K562 (cell line): ENCODE measurements at regions not wholly inside any gene's neighbourhood (a gene's known extent, or its start where the extent isn't known, plus 50 kb on each side); places are given as distances from the start of the nearest gene placed in this dataset.

Experiments
- BRF1 ChIP-seq: IDR thresholded peaks from 3 replicates; pipeline ENCODE4 v1.6.1; 2011; ENCODE audit warnings: borderline replicate concordance, mild to moderate bottlenecking; ENCODE audit not compliant: insufficient read length; ENCODE audit errors: extremely low read depth
- CCAR2 ChIP-seq: fragments of 200-400 bp; formaldehyde crosslinking; IDR thresholded peaks from 2 replicates; pipeline ENCODE4 v1.6.1; 2017; ENCODE audit warnings: mild to moderate bottlenecking, low read depth, low read length
- FOXK1 ChIP-seq: sonication (generic); formaldehyde crosslinking; IDR thresholded peaks from 2 replicates; pipeline ENCODE4 v1.8.0; 2022; ENCODE audit warnings: missing genetic modification reagents, mild to moderate bottlenecking, borderline replicate concordance
- GABPB1 ChIP-seq: sonication (generic); formaldehyde crosslinking; IDR thresholded peaks from 2 replicates; pipeline ENCODE4 v1.8.0; 2022; ENCODE audit warnings: mild to moderate bottlenecking, missing genetic modification reagents
- HNRNPH1 ChIP-seq: fragments of 200-400 bp; formaldehyde crosslinking; optimal IDR thresholded peaks from 2 replicates; pipeline ENCODE3; 2017; ENCODE audit warnings: low read depth, mild to moderate bottlenecking, low read length, moderate library complexity
- KHSRP ChIP-seq: fragments of 450-650 bp; IDR thresholded peaks from 2 replicates; pipeline ENCODE4 v1.6.1; 2017
- KLF1 ChIP-seq: fragments of 450-650 bp; IDR thresholded peaks from 2 replicates; pipeline ENCODE4 v1.6.1; 2016; ENCODE audit warnings: missing genetic modification characterization, missing compliant biosample characterization
- PRPF4 ChIP-seq: fragments of 200-400 bp; formaldehyde crosslinking; IDR thresholded peaks from one replicate; pipeline ENCODE4 v1.6.1; 2017; ENCODE audit warnings: low read length, low read depth, mild to moderate bottlenecking; ENCODE audit not compliant: insufficient read depth, poor library complexity, severe bottlenecking
- TCF15 ChIP-seq: fragments of 250-450 bp; sonication (Bioruptor Pico); IDR thresholded peaks from 2 replicates; pipeline ENCODE4 v1.8.0; 2022; ENCODE audit warnings: moderate library complexity, mild to moderate bottlenecking, inconsistent platforms
- THAP7 ChIP-seq: fragments of 250-450 bp; sonication (Bioruptor Pico); IDR thresholded peaks from 2 replicates; pipeline ENCODE4 v1.5.0; 2021
- XRCC4 ChIP-seq: IDR thresholded peaks from one replicate; pipeline ENCODE4 v1.6.1; 2011; ENCODE audit not compliant: insufficient read depth, insufficient read length; ENCODE audit errors: extremely low read depth
- TF ChIP-seq, protein P1 (sequence below): sonication (generic); formaldehyde crosslinking; IDR thresholded peaks from 2 replicates; pipeline ENCODE4 v1.8.1; 2023; ENCODE audit warnings: missing genetic modification reagents, mild to moderate bottlenecking, borderline replicate concordance
- TF ChIP-seq, protein P2 (sequence below), 2 experiments: fragments of 450-650 bp; IDR thresholded peaks; 2 replicates each; pipeline ENCODE4 v1.6.1; 2016
- TF ChIP-seq, protein P3 (sequence below), 2 experiments: fragments of 150-350 bp in 1 of 2; IDR thresholded peaks; 2 replicates each; pipeline ENCODE4 v1.6.1; 2012 to 2016; ENCODE audit warnings: low read depth in 2 of 2, low read length in 2 of 2, mild to moderate bottlenecking in 1 of 2, moderate library complexity in 1 of 2

DNA sequence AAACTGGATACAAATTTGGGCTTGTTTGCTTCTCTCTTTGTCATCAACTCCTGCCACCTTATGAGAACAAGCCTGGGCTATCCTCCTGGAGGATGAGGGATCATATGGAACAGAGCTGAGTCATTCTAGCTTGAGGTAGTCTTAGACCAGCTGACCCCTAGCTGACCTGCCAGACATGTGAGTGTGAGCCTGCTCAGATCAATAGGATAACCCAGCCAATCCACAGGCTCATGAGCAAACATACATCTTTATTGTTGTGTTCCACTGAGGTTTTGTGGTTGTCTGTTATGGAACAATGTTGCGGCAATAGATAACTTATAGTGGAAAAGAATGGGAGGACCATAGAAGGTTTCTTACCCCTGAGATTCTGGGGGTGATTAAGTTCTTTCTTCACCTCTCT, 54.5 kb upstream of the FAM180A start (continued):
- TF ChIP-seq PRPF4 (no peak), KHSRP (no peak), KLF1 (tag) (no peak), CCAR2 (no peak), XRCC4 (no peak), THAP7 (CRISPR knock-in tag) (no peak), TCF15 (CRISPR knock-in tag) (no peak), HNRNPH1 (no peak), FOXK1 (CRISPR knock-in tag) (no peak), GABPB1 (CRISPR knock-in tag) (no peak), BRF1 (no peak)
- TF ChIP-seq, protein P1, sequence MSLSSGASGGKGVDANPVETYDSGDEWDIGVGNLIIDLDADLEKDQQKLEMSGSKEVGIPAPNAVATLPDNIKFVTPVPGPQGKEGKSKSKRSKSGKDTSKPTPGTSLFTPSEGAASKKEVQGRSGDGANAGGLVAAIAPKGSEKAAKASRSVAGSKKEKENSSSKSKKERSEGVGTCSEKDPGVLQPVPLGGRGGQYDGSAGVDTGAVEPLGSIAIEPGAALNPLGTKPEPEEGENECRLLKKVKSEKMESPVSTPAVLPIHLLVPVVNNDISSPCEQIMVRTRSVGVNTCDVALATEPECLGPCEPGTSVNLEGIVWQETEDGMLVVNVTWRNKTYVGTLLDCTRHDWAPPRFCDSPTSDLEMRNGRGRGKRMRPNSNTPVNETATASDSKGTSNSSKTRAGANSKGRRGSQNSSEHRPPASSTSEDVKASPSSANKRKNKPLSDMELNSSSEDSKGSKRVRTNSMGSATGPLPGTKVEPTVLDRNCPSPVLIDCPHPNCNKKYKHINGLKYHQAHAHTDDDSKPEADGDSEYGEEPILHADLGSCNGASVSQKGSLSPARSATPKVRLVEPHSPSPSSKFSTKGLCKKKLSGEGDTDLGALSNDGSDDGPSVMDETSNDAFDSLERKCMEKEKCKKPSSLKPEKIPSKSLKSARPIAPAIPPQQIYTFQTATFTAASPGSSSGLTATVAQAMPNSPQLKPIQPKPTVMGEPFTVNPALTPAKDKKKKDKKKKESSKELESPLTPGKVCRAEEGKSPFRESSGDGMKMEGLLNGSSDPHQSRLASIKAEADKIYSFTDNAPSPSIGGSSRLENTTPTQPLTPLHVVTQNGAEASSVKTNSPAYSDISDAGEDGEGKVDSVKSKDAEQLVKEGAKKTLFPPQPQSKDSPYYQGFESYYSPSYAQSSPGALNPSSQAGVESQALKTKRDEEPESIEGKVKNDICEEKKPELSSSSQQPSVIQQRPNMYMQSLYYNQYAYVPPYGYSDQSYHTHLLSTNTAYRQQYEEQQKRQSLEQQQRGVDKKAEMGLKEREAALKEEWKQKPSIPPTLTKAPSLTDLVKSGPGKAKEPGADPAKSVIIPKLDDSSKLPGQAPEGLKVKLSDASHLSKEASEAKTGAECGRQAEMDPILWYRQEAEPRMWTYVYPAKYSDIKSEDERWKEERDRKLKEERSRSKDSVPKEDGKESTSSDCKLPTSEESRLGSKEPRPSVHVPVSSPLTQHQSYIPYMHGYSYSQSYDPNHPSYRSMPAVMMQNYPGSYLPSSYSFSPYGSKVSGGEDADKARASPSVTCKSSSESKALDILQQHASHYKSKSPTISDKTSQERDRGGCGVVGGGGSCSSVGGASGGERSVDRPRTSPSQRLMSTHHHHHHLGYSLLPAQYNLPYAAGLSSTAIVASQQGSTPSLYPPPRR (CRISPR knock-in tag): no peak
- TF ChIP-seq, protein P2, sequence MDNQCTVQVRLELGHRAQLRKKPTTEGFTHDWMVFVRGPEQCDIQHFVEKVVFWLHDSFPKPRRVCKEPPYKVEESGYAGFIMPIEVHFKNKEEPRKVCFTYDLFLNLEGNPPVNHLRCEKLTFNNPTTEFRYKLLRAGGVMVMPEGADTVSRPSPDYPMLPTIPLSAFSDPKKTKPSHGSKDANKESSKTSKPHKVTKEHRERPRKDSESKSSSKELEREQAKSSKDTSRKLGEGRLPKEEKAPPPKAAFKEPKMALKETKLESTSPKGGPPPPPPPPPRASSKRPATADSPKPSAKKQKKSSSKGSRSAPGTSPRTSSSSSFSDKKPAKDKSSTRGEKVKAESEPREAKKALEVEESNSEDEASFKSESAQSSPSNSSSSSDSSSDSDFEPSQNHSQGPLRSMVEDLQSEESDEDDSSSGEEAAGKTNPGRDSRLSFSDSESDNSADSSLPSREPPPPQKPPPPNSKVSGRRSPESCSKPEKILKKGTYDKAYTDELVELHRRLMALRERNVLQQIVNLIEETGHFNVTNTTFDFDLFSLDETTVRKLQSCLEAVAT (IDR thresholded peaks at IDR 0.05): no peak
- TF ChIP-seq, protein P3, sequence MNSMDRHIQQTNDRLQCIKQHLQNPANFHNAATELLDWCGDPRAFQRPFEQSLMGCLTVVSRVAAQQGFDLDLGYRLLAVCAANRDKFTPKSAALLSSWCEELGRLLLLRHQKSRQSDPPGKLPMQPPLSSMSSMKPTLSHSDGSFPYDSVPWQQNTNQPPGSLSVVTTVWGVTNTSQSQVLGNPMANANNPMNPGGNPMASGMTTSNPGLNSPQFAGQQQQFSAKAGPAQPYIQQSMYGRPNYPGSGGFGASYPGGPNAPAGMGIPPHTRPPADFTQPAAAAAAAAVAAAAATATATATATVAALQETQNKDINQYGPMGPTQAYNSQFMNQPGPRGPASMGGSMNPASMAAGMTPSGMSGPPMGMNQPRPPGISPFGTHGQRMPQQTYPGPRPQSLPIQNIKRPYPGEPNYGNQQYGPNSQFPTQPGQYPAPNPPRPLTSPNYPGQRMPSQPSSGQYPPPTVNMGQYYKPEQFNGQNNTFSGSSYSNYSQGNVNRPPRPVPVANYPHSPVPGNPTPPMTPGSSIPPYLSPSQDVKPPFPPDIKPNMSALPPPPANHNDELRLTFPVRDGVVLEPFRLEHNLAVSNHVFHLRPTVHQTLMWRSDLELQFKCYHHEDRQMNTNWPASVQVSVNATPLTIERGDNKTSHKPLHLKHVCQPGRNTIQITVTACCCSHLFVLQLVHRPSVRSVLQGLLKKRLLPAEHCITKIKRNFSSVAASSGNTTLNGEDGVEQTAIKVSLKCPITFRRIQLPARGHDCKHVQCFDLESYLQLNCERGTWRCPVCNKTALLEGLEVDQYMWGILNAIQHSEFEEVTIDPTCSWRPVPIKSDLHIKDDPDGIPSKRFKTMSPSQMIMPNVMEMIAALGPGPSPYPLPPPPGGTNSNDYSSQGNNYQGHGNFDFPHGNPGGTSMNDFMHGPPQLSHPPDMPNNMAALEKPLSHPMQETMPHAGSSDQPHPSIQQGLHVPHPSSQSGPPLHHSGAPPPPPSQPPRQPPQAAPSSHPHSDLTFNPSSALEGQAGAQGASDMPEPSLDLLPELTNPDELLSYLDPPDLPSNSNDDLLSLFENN (IDR thresholded peaks at IDR 0.05; ENCODE audit: low read depth in 2 of 2, low read length in 2 of 2): no peak
